GM12874 (cell line): ENCODE measurements at regions not wholly inside any gene's neighbourhood (a gene's known extent, or its start where the extent isn't known, plus 50 kb on each side); places are given as distances from the start of the nearest gene placed in this dataset.

Experiments used
- TF ChIP-seq, protein P1 (sequence below): IDR thresholded peaks from 2 replicates; pipeline ENCODE4 v1.5.1; 2011; ENCODE audit warnings: low read depth, mild to moderate bottlenecking, control low read depth, low read length, moderate library complexity; ENCODE audit not compliant: insufficient read depth

DNA sequence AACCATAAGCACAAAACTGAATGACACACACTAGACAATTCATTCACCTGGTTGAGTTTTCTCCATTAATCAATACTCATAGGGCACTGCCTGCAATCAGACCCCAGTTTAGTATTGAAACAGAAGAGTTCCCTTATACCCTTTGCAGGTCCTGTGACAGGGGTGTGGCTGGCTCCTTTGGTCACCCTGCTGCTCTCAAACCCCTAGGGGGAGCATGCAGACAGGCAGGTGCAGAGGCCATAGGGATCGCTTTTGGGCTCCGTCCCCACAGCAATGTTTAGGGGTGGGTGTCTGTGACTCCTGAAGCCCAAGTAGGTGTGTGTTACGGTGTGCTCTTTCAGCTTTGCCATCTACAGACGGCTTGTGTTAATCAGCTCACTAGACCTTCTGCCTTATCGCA is 210.4 kb downstream of the CENPW start:
- TF ChIP-seq, protein P1, sequence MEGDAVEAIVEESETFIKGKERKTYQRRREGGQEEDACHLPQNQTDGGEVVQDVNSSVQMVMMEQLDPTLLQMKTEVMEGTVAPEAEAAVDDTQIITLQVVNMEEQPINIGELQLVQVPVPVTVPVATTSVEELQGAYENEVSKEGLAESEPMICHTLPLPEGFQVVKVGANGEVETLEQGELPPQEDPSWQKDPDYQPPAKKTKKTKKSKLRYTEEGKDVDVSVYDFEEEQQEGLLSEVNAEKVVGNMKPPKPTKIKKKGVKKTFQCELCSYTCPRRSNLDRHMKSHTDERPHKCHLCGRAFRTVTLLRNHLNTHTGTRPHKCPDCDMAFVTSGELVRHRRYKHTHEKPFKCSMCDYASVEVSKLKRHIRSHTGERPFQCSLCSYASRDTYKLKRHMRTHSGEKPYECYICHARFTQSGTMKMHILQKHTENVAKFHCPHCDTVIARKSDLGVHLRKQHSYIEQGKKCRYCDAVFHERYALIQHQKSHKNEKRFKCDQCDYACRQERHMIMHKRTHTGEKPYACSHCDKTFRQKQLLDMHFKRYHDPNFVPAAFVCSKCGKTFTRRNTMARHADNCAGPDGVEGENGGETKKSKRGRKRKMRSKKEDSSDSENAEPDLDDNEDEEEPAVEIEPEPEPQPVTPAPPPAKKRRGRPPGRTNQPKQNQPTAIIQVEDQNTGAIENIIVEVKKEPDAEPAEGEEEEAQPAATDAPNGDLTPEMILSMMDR, result 0 out of 2 replicates have a peak, but pooled peaks have one; percentile 19

DNA sequence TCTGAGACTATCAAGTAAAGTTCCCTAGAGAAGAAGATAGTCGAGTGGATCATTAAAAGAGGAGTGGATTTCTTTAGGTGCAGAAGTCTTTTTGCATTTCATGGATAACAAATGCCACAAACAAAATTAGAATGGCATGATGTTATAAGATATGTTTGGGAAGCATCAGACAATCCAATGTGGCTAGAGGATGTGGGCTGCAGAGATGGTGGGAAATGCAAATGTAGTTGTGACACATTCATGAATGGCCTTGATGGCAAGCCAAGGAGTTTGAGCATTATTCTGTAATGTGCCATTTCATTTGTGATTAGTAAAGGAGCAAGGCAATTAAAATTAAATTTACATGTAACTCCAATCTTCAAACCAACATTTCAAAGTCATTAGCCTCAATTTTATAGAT is 211.9 kb downstream of the CENPW start:
- TF ChIP-seq, protein P1, result no peak

DNA sequence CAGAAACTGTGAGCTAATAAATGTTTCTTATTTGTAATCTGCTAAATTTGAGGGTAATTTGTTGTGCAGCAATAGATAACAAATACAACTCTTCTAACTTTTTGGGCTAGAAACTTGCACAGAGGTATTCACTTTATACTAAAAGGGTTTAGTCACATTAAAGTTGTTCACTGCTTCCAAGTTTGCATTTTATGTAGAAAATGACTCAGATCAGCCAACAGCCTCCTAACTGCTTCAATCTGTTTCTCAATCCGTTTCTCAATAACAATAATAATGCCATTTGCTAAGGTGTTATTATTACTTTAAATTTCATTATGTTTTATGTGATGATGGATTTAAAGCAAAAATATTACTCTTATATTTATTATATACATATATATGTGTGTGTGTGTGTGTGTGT is 213.9 kb downstream of the CENPW start:
- TF ChIP-seq, protein P1, result no peak

DNA sequence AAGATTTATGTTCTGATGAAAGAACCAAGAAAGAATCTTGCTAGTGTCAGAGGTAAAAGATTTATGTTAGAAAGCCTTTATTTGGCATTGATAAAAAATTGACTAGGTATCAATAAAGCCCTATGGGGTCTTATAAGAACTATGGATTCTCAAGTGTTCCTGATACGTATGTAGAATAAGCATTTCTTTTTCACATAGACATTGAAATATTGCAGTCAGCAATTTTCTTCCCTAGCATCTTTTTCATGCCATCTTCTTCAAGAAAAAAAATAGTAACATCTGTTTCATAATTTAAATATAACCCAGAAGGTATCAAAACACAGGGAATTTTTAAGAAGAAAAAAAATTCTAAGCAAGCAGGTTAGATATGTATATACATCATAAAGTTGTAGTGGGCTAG is 230.6 kb downstream of the CENPW start:
- TF ChIP-seq, protein P1, result no peak

DNA sequence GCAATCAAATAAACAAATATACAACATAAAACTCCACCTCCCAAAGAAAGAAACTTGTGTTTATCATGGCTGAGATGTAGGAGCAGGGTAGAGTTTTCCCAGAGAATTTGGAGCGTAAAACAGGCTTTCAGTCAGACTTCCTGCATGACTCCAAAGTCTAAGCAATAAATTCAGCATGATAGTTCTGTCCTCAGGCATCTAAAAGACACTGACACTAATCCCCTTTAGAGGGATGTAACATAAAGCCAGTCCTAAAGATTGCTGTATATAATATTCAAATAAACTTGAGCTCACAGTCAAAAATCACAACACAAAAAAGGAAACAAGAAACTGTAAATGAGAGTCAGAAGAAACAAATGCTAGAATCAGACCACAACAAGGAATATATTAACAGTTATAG is 234.4 kb downstream of the CENPW start:
- TF ChIP-seq, protein P1, result no peak

DNA sequence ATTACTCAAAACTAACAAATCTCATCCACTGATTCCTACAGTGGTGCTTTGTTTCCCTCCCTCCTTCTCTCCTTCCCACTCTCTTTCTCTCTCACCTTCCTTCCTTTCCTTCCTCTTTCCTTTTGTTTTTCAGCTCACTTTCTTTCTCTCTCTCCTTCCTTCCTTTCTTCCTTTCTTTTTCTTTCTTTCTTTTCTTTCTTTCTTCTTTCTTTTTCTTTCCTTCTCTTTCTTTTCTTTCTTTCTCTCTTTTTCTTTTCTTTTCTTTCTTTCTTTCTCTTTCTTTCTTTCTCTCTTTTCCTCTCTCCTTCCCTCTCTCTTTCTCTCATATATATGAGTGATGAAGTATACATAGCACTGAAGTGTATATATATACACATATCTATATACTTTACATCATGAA is 241.4 kb downstream of the CENPW start:
- TF ChIP-seq, protein P1, result no peak

DNA sequence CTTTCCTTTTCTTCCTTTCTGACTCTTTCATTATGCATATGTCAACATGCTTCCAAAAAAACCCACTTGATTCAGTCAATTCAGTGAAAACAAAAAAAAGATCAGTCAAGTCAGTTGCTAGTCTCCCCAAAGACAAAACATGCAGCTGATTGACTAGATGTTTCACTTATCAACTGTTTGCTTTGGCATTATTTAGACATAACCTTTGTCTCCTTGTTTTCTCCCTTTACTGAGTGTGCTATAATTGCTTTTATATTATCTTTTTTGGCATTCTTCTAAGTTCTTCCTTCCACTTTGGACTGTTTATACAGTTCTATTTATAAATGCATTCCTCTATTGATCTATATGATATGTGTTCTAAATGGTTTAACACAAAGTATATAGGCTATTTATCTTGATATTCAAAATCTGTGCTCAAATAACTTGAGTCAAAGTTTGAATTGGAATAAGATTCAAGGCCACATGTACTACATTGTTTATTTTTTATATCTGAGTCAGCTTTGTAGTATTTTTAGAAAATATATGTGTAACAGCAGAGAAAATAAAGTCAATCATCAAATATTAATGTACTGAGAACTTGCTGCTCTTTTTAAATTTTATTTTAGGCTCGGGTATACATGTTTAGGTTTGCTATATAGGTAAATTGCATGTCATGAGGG is 260.5 kb downstream of the CENPW start:
- TF ChIP-seq, protein P1, result no peak
